Esophagus squamous epithelium (tissue), 4 donors: ENCODE measurements at regions not wholly inside any gene's neighbourhood (a gene's known extent, or its start where the extent isn't known, plus 50 kb on each side); places are given as distances from the start of the nearest gene placed in this dataset.
"Not testable (repeated sequence)": the region's sequence is repeated elsewhere in the genome, so short reads cannot be mapped to it uniquely, and the experiment has no call there.

Source experiments
- POLR2A ChIP-seq, 4 donors: fragments of 450-650 bp; IDR thresholded peaks; one replicate each; pipeline ENCODE4 v1.6.1; 2017; ENCODE audit warnings: antibody characterized with exemption in 4 of 4, mild to moderate bottlenecking in 4 of 4, moderate library complexity in 3 of 4
- TF ChIP-seq, protein P1 (sequence below), 6 experiments: fragments of 450-650 bp in 4 of 6; fragments of 200-600 bp in 2 of 6; sonication (generic) in 2 of 6; IDR thresholded peaks; one replicate each; pipeline ENCODE4 v1.5.1; 2016 to 2019; ENCODE audit warnings: antibody characterized with exemption in 6 of 6, mild to moderate bottlenecking in 4 of 6, moderate library complexity in 4 of 6

GRCh38 chr1:121531747-121532146 is 347.0 kb downstream of the SRGAP2C start:
- not testable (repeated sequence) for TF ChIP-seq POLR2A (IDR thresholded peaks at IDR 0.05)
- TF ChIP-seq, protein P1, sequence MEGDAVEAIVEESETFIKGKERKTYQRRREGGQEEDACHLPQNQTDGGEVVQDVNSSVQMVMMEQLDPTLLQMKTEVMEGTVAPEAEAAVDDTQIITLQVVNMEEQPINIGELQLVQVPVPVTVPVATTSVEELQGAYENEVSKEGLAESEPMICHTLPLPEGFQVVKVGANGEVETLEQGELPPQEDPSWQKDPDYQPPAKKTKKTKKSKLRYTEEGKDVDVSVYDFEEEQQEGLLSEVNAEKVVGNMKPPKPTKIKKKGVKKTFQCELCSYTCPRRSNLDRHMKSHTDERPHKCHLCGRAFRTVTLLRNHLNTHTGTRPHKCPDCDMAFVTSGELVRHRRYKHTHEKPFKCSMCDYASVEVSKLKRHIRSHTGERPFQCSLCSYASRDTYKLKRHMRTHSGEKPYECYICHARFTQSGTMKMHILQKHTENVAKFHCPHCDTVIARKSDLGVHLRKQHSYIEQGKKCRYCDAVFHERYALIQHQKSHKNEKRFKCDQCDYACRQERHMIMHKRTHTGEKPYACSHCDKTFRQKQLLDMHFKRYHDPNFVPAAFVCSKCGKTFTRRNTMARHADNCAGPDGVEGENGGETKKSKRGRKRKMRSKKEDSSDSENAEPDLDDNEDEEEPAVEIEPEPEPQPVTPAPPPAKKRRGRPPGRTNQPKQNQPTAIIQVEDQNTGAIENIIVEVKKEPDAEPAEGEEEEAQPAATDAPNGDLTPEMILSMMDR (IDR thresholded peaks at IDR 0.05), result not testable (repeated sequence)
